Fibroblast of lung (primary cell): ENCODE measurements at regions not wholly inside any gene's neighbourhood (a gene's known extent, or its start where the extent isn't known, plus 50 kb on each side); places are given as distances from the start of the nearest gene placed in this dataset.

Source experiments
- DNase-seq, 2 donors: peaks; one replicate each; pipeline versions ENCODE4 v3.0.0 to v3.0.0-alpha.2; 2010; ENCODE audit warnings: low read depth in 2 of 2
- H2AFZ ChIP-seq: 2 replicates; pipeline ENCODE4 v1.5.1; 2012; ENCODE audit warnings: low read length, control low read depth, inconsistent platforms
- H3K27ac ChIP-seq: 2 replicates; pipeline ENCODE4 v1.5.1; 2011; ENCODE audit warnings: low read length, control low read depth; ENCODE audit not compliant: insufficient read depth
- H3K27me3 ChIP-seq: 2 replicates; pipeline ENCODE4 v1.5.1; 2011; ENCODE audit warnings: mild to moderate bottlenecking, low read length; ENCODE audit not compliant: control insufficient read depth, insufficient read depth
- H3K36me3 ChIP-seq: 2 replicates; pipeline ENCODE4 v1.5.1; 2011; ENCODE audit warnings: low read length; ENCODE audit not compliant: control insufficient read depth, insufficient read depth
- H3K4me1 ChIP-seq: 2 replicates; pipeline ENCODE4 v1.5.1; 2011; ENCODE audit warnings: low read length; ENCODE audit not compliant: control insufficient read depth, insufficient read depth; ENCODE audit errors: extremely low read depth
- H3K4me2 ChIP-seq: 2 replicates; pipeline ENCODE4 v1.5.1; 2011; ENCODE audit warnings: low read length, control low read depth; ENCODE audit not compliant: insufficient read depth; ENCODE audit errors: extremely low read depth
- H3K4me3 ChIP-seq, 4 experiments: fragments of 200-600 bp in 1 of 4; sonication (generic) in 1 of 4; replicated peaks in 1 of 4; 2 replicates each; pipeline ENCODE4 v1.5.1; 2011 to 2016; ENCODE audit warnings: low read length in 4 of 4, low read depth in 3 of 4, mild to moderate bottlenecking in 3 of 4, control low read depth in 2 of 4, inconsistent platforms in 1 of 4, mixed read lengths in 1 of 4; ENCODE audit not compliant: insufficient read depth in 1 of 4; ENCODE audit errors: control extremely low read depth in 1 of 4
- H3K79me2 ChIP-seq: 2 replicates; pipeline ENCODE4 v1.5.1; 2012; ENCODE audit warnings: mild to moderate bottlenecking, low read length, inconsistent platforms; ENCODE audit not compliant: control insufficient read depth, insufficient read depth
- H3K9ac ChIP-seq: 2 replicates; pipeline ENCODE4 v1.5.1; 2011; ENCODE audit warnings: mild to moderate bottlenecking, low read length, control low read depth; ENCODE audit not compliant: insufficient read depth
- H3K9me3 ChIP-seq: 2 replicates; pipeline ENCODE4 v1.5.1; 2012; ENCODE audit warnings: low read depth, low read length; ENCODE audit not compliant: control insufficient read depth, insufficient read depth
- H4K20me1 ChIP-seq: 2 replicates; pipeline ENCODE4 v1.5.1; 2011; ENCODE audit warnings: low read length; ENCODE audit not compliant: control insufficient read depth, insufficient read depth; ENCODE audit errors: extremely low read depth
- CTCF ChIP-seq, 2 donors: IDR thresholded peaks in 1 of 2; conservative IDR thresholded peaks in 1 of 2; 1 replicate in 1 of 2; 2 replicates in 1 of 2; pipeline ENCODE4 v1.5.1; 2011 to 2012; ENCODE audit warnings: low read length in 2 of 2, control low read depth in 1 of 2, inconsistent platforms in 1 of 2, low read depth in 1 of 2, mild to moderate bottlenecking in 1 of 2
- EZH2 ChIP-seq: IDR thresholded peaks from 2 replicates; pipeline ENCODE4 v1.5.1; 2012; ENCODE audit warnings: low read length, control low read depth, mild to moderate bottlenecking; ENCODE audit errors: missing control alignments

GRCh38 chr10:28481968-28482367, 51.0 kb upstream of the WAC start:
- Histone ChIP-seq H3K27ac (no peak overlapping the region), H3K36me3 (no peaks in the 10 kb centered on the region), H3K4me2 (no peak overlapping the region), H3K4me1 (no peaks in the 10 kb centered on the region), H3K79me2 (no peaks in the 10 kb centered on the region), H2AFZ (no peak overlapping the region), H4K20me1 (no peaks in the 10 kb centered on the region), H3K9me3 (no peaks in the 10 kb centered on the region), H3K9ac (no peak overlapping the region), H3K27me3 (no peaks in the 10 kb centered on the region), H3K4me3 (no peak overlapping the region)
- no peak for TF ChIP-seq EZH2
- TF ChIP-seq CTCF (conservative IDR thresholded peaks at IDR 0.05 in 1 of 2, IDR thresholded peaks at IDR 0.05 in 1 of 2; ENCODE audit: low read depth in 1 of 2, low read length in 2 of 2) = no peak
- no peak for DNase-seq
